Tibial nerve (tissue), 4 donors: ENCODE measurements at regions not wholly inside any gene's neighbourhood (a gene's known extent, or its start where the extent isn't known, plus 50 kb on each side); places are given as distances from the start of the nearest gene placed in this dataset.

ENCODE experiments used
- EP300 ChIP-seq, 2 donors: sonication (generic); formaldehyde crosslinking; IDR thresholded peaks; one replicate each; pipeline ENCODE4 v1.6.1; 2017; ENCODE audit warnings: antibody characterized with exemption in 2 of 2, mild to moderate bottlenecking in 1 of 2
- POLR2A ChIP-seq, 2 donors: fragments of 450-650 bp; IDR thresholded peaks; one replicate each; pipeline ENCODE4 v1.6.1; 2017; ENCODE audit warnings: antibody characterized with exemption in 2 of 2, mild to moderate bottlenecking in 2 of 2, moderate library complexity in 2 of 2
- TF ChIP-seq, protein P1 (sequence below), 5 experiments: fragments of 200-600 bp in 3 of 5; fragments of 450-650 bp in 2 of 5; sonication (generic) in 3 of 5; IDR thresholded peaks; one replicate each; pipeline ENCODE4 v1.5.1; 2016 to 2019; ENCODE audit warnings: antibody characterized with exemption in 5 of 5, mild to moderate bottlenecking in 3 of 5, moderate library complexity in 2 of 5

DNA sequence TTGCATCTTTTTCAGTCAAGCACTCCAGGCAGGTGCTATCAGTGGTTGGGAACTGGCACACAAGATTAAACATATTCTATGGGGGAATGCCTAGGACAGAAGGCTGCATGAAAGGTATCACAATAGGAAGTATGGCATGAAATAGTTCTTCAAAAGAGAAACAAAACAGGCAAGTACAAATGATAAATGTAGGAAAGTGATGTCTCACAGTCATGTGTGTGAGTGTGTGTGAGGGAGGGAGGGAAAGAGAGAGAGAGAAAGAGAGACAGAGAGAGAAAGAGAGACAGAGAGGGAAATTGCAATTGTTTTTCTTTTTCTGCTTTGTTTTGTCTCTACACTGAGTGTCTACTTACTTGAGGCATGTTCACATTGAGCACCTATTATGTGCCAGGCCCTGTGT, 456.3 kb downstream of the MIAT start:
- TF ChIP-seq, protein P1, sequence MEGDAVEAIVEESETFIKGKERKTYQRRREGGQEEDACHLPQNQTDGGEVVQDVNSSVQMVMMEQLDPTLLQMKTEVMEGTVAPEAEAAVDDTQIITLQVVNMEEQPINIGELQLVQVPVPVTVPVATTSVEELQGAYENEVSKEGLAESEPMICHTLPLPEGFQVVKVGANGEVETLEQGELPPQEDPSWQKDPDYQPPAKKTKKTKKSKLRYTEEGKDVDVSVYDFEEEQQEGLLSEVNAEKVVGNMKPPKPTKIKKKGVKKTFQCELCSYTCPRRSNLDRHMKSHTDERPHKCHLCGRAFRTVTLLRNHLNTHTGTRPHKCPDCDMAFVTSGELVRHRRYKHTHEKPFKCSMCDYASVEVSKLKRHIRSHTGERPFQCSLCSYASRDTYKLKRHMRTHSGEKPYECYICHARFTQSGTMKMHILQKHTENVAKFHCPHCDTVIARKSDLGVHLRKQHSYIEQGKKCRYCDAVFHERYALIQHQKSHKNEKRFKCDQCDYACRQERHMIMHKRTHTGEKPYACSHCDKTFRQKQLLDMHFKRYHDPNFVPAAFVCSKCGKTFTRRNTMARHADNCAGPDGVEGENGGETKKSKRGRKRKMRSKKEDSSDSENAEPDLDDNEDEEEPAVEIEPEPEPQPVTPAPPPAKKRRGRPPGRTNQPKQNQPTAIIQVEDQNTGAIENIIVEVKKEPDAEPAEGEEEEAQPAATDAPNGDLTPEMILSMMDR (IDR thresholded peaks at IDR 0.05) = no peak
- no peak for TF ChIP-seq POLR2A (IDR thresholded peaks at IDR 0.05)
- TF ChIP-seq EP300 (IDR thresholded peaks at IDR 0.05) = no peak
